ENCODE measurements at regions not wholly inside any gene's neighbourhood (a gene's known extent, or its start where the extent isn't known, plus 50 kb on each side); places are given as distances from the start of the nearest gene placed in this dataset.

- no peak for TF ChIP-seq CTCF (IDR thresholded peaks at IDR 0.05)
- no peak for TF ChIP-seq POLR2A (IDR thresholded peaks at IDR 0.05)
Observed at GRCh38 chr12:11954181-11954580, 116.6 kb upstream of the BCL2L14 start.
